Astrocyte (in vitro differentiated cells and primary cell): ENCODE measurements at regions not wholly inside any gene's neighbourhood (a gene's known extent, or its start where the extent isn't known, plus 50 kb on each side); places are given as distances from the start of the nearest gene placed in this dataset.

ENCODE experiments used
- EZH2 ChIP-seq: IDR thresholded peaks from 2 replicates; pipeline ENCODE4 v1.6.1; 2012; ENCODE audit warnings: mild to moderate bottlenecking, low read length, inconsistent platforms; ENCODE audit not compliant: insufficient read depth
- TF ChIP-seq, protein P1 (sequence below): IDR thresholded peaks from 2 replicates; pipeline ENCODE4 v1.5.1; 2011; ENCODE audit warnings: low read depth, mild to moderate bottlenecking, inconsistent platforms, low read length, moderate library complexity; ENCODE audit not compliant: insufficient read depth

DNA sequence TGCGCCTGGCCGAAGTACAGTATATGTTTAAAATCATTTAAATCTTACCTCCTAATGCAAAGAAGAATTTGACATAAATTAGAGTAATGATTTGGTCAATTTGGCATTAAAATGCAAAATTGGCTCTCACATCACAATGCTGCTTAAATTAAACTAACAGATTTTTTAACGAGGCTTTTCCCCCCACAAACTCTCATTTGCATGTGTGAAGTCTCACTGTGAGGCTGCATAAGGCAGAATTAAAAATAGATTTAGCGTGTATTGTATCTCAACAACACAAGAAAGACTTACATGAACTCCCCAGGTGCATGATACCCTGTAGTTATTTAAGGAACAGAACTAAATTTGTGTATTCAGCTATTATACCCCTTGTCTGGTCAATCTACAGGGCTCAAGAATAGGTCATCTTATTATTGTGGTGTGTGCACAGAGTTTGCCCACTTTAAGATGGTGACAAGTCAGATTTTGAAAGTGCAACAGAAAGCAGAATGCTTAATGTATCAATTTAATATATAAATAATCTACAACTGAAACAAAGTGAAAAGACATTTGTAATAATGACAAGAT, 897.9 kb downstream of the EPHA3 start:
- TF ChIP-seq, protein P1, sequence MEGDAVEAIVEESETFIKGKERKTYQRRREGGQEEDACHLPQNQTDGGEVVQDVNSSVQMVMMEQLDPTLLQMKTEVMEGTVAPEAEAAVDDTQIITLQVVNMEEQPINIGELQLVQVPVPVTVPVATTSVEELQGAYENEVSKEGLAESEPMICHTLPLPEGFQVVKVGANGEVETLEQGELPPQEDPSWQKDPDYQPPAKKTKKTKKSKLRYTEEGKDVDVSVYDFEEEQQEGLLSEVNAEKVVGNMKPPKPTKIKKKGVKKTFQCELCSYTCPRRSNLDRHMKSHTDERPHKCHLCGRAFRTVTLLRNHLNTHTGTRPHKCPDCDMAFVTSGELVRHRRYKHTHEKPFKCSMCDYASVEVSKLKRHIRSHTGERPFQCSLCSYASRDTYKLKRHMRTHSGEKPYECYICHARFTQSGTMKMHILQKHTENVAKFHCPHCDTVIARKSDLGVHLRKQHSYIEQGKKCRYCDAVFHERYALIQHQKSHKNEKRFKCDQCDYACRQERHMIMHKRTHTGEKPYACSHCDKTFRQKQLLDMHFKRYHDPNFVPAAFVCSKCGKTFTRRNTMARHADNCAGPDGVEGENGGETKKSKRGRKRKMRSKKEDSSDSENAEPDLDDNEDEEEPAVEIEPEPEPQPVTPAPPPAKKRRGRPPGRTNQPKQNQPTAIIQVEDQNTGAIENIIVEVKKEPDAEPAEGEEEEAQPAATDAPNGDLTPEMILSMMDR, result no peak
- no peak for TF ChIP-seq EZH2
